ENCODE measurements at regions not wholly inside any gene's neighbourhood (a gene's known extent, or its start where the extent isn't known, plus 50 kb on each side); places are given as distances from the start of the nearest gene placed in this dataset.
"Not testable (repeated sequence)": the region's sequence is repeated elsewhere in the genome, so short reads cannot be mapped to it uniquely, and the experiment has no call there.

DNA sequence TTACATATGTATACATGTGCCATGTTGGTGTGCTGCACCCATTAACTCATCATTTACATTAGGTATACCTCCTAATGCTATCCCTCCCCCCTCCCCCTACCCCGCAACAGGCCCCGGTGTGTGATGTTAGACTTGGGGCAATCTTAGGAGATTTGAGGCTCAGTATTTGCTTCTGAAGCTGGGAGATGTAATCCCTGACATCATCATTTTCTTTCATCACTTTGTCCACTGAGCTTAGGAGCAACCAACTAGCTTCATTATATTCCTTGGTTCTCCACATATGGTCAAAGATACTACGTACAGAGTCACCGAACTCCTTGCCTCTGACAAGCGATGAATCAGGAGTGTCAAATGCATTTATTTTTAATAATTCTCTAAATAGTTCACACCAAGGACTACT, 239.7 kb upstream of the CYRIA start:
- TF ChIP-seq POLR2AphosphoS5 (IDR thresholded peaks at IDR 0.05; ENCODE audit: low read depth); EZH2phosphoT487 (IDR thresholded peaks at IDR 0.05; ENCODE audit: unreplicated experiment); CREB1 (CRISPR knock-in tag; IDR thresholded peaks at IDR 0.05; ENCODE audit: low read depth); EZH2 (IDR thresholded peaks at IDR 0.05; ENCODE audit: low read depth, unreplicated experiment); ZNF114 (CRISPR knock-in tag; IDR thresholded peaks at IDR 0.05); JUNB (IDR thresholded peaks at IDR 0.05; ENCODE audit: unreplicated experiment); STAT1 (IDR thresholded peaks at IDR 0.05; ENCODE audit: unreplicated experiment); NANOG (IDR thresholded peaks at IDR 0.05; ENCODE audit: borderline replicate concordance); REST (IDR thresholded peaks at IDR 0.05; ENCODE audit: unreplicated experiment); ZNF331 (CRISPR knock-in tag; IDR thresholded peaks at IDR 0.05; ENCODE audit: low read depth); ETS1 (IDR thresholded peaks at IDR 0.05): not testable (repeated sequence)
- TF ChIP-seq, protein P1, sequence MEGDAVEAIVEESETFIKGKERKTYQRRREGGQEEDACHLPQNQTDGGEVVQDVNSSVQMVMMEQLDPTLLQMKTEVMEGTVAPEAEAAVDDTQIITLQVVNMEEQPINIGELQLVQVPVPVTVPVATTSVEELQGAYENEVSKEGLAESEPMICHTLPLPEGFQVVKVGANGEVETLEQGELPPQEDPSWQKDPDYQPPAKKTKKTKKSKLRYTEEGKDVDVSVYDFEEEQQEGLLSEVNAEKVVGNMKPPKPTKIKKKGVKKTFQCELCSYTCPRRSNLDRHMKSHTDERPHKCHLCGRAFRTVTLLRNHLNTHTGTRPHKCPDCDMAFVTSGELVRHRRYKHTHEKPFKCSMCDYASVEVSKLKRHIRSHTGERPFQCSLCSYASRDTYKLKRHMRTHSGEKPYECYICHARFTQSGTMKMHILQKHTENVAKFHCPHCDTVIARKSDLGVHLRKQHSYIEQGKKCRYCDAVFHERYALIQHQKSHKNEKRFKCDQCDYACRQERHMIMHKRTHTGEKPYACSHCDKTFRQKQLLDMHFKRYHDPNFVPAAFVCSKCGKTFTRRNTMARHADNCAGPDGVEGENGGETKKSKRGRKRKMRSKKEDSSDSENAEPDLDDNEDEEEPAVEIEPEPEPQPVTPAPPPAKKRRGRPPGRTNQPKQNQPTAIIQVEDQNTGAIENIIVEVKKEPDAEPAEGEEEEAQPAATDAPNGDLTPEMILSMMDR (conservative IDR thresholded peaks at IDR 0.05; ENCODE audit: low read depth in 2 of 2) = not testable (repeated sequence)

All from GM23338 (cell line).